ENCODE measurements at regions not wholly inside any gene's neighbourhood (a gene's known extent, or its start where the extent isn't known, plus 50 kb on each side); places are given as distances from the start of the nearest gene placed in this dataset.

DNA sequence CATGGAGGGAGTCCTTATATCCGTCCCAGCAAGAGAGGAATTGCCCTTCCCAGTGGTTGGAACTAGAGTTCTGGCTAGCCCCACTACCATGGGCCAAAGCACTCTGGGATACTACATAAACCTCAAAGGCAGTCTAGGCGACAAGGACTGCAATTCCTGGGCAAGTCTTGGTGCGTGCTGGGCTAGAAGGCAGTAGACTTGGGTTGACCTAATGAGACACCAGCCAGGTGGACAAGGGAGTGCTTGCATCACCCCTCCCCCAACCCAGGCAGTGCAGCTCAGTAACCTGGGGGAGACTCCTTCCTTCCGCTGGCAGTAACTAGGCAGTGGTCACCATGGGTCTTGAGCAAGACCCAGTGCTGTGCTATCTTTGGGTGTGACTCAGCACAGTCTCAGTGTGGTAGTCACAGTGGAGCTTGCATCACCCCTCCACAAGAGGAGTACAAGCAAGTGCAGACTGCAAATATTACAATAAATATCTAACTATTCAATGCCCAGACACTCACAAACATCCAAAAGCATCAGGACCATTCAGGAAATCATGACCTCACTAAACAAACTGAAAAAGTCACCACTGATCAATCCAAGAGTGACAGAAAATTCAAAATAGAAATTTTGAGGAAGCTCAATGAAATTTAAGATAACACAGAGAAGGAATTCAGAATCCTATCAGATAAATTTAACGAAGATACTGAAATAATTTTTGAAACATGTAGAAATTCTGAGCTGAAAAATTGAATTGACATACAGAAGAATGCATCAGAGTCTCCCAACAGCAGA, 84.7 kb upstream of the LYPLAL1 start (continued):
- TF ChIP-seq, protein P1, sequence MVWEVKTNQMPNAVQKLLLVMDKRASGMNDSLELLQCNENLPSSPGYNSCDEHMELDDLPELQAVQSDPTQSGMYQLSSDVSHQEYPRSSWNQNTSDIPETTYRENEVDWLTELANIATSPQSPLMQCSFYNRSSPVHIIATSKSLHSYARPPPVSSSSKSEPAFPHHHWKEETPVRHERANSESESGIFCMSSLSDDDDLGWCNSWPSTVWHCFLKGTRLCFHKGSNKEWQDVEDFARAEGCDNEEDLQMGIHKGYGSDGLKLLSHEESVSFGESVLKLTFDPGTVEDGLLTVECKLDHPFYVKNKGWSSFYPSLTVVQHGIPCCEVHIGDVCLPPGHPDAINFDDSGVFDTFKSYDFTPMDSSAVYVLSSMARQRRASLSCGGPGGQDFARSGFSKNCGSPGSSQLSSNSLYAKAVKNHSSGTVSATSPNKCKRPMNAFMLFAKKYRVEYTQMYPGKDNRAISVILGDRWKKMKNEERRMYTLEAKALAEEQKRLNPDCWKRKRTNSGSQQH (CRISPR knock-in tag; IDR thresholded peaks at IDR 0.05) = peak; percentile 11; the same call in 1 of the 2 replicates
- TF ChIP-seq HDAC1 (IDR thresholded peaks at IDR 0.05) = peak in 1 of 2 experiments; percentile 71; a peak in 2 of 4 replicates
- TF ChIP-seq ZBTB2 (IDR thresholded peaks at IDR 0.05) = peak; percentile 65; the same call in 1 of the 2 replicates
- 0 out of 2 replicates have a peak, but pooled peaks have one; percentile 31 for TF ChIP-seq E2F1 (CRISPR knock-in tag; IDR thresholded peaks at IDR 0.05)
- TF ChIP-seq RHOXF2B (CRISPR knock-in tag; conservative IDR thresholded peaks at IDR 0.05) = no peak
- TF ChIP-seq HNRNPH1 (optimal IDR thresholded peaks at IDR 0.05; ENCODE audit: low read depth, low read length) = no peak
- no peak for TF ChIP-seq ZNF436 (CRISPR knock-in tag; IDR thresholded peaks at IDR 0.05)
- peak in 1 of 2 experiments; percentile 92; a peak in 2 of 4 replicates for TF ChIP-seq RCOR1 (IDR thresholded peaks at IDR 0.05; ENCODE audit: borderline replicate concordance in 1 of 2, low read depth in 2 of 2, low read length in 2 of 2)
- TF ChIP-seq HMGXB4 (CRISPR knock-in tag; IDR thresholded peaks at IDR 0.05) = no peak
- TF ChIP-seq PCBP2 (IDR thresholded peaks at IDR 0.05; ENCODE audit: low read depth, low read length, poor library complexity, severe bottlenecking) = no peak
- TF ChIP-seq NFIX (CRISPR knock-in tag; IDR thresholded peaks at IDR 0.05; ENCODE audit: low read depth) = no peak
- no peak; the same call in 1 of the 2 replicates for TF ChIP-seq MECOM (CRISPR knock-in tag; IDR thresholded peaks at IDR 0.05)
- TF ChIP-seq FOXJ3 (CRISPR knock-in tag; IDR thresholded peaks at IDR 0.05) = no peak
- TF ChIP-seq, protein P2, sequence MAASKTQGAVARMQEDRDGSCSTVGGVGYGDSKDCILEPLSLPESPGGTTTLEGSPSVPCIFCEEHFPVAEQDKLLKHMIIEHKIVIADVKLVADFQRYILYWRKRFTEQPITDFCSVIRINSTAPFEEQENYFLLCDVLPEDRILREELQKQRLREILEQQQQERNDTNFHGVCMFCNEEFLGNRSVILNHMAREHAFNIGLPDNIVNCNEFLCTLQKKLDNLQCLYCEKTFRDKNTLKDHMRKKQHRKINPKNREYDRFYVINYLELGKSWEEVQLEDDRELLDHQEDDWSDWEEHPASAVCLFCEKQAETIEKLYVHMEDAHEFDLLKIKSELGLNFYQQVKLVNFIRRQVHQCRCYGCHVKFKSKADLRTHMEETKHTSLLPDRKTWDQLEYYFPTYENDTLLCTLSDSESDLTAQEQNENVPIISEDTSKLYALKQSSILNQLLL (CRISPR knock-in tag; IDR thresholded peaks at IDR 0.05; ENCODE audit: borderline replicate concordance) = no peak
- peak; percentile 89 for TF ChIP-seq MTA3 (IDR thresholded peaks at IDR 0.05; ENCODE audit: borderline replicate concordance)
- TF ChIP-seq, protein P3, sequence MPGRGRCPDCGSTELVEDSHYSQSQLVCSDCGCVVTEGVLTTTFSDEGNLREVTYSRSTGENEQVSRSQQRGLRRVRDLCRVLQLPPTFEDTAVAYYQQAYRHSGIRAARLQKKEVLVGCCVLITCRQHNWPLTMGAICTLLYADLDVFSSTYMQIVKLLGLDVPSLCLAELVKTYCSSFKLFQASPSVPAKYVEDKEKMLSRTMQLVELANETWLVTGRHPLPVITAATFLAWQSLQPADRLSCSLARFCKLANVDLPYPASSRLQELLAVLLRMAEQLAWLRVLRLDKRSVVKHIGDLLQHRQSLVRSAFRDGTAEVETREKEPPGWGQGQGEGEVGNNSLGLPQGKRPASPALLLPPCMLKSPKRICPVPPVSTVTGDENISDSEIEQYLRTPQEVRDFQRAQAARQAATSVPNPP (IDR thresholded peaks at IDR 0.05; ENCODE audit: borderline replicate concordance, insufficient read depth, insufficient read length) = no peak
- TF ChIP-seq HNRNPLL (IDR thresholded peaks at IDR 0.05; ENCODE audit: low read depth, low read length, poor library complexity, severe bottlenecking) = no peak
- no peak for TF ChIP-seq FOXA3 (CRISPR knock-in tag; conservative IDR thresholded peaks at IDR 0.05 in 1 of 2, IDR thresholded peaks at IDR 0.05 in 1 of 2)
